ENCODE measurements at regions not wholly inside any gene's neighbourhood (a gene's known extent, or its start where the extent isn't known, plus 50 kb on each side); places are given as distances from the start of the nearest gene placed in this dataset.
A peak's percentile ranks its signal among the peaks of the same experiment; 100 is the strongest.

GRCh38 chr2:234606896-234607295 lies 110.0 kb upstream of the ARL4C start:
- Histone ChIP-seq H2AFZ (ENCODE audit: control insufficient read depth, low read length) (no peak overlapping the region), H3K9me1 (ENCODE audit: control insufficient read depth, extremely low read depth, insufficient read depth, low read length) (no peaks in the 10 kb centered on the region), H3K9ac (ENCODE audit: control insufficient read depth, extremely low read depth, insufficient read depth, low read length) (no peak overlapping the region), H3K9me3 (ENCODE audit: control insufficient read depth, low read depth, low read length) (no peaks in the 10 kb centered on the region), H3K27me3 (ENCODE audit: control insufficient read depth, extremely low read depth, insufficient read depth, low read length) (no peaks in the 10 kb centered on the region), H3K36me3 (ENCODE audit: control insufficient read depth in 2 of 2, extremely low read depth in 1 of 2, insufficient read depth in 2 of 2, low read length in 2 of 2) (no peaks in the 10 kb centered on the region), H3K79me2 (ENCODE audit: control insufficient read depth, insufficient read depth, low read length) (no peaks in the 10 kb centered on the region), H3K4me3 (ENCODE audit: control insufficient read depth in 2 of 3, extremely low read depth in 1 of 3, insufficient read depth in 2 of 3, low read depth in 1 of 3, low read length in 3 of 3) (no peak overlapping the region), H3K27ac (ENCODE audit: control insufficient read depth, insufficient read depth, low read length) (no peak overlapping the region), H3K4me2 (ENCODE audit: control insufficient read depth, extremely low read depth, insufficient read depth, low read depth, low read length) (no peak overlapping the region), H3K4me1 (ENCODE audit: control insufficient read depth, extremely low read depth, insufficient read depth, low read length) (no peaks in the 10 kb centered on the region), H4K20me1 (ENCODE audit: control insufficient read depth, extremely low read depth, insufficient read depth, low read length) (no peaks in the 10 kb centered on the region)
- DNase-seq (ENCODE audit: low read depth, low spot score), result no peak
- no peak for FAIRE-seq
- no peak for TF ChIP-seq EZH2 (IDR thresholded peaks at IDR 0.05; ENCODE audit: low read length)
- no peak for TF ChIP-seq CTCF (optimal IDR thresholded peaks at IDR 0.05 in 1 of 3, IDR thresholded peaks at IDR 0.05 in 1 of 3, conservative IDR thresholded peaks at IDR 0.05 in 1 of 3; ENCODE audit: extremely low read depth in 1 of 3, insufficient read depth in 2 of 3, low read length in 3 of 3)
- dilution Hi-C loops (cut with MboI; ENCODE audit: extremely low pct_ligation_motif_present, low sequenced_read_pairs), result no loop called here

GRCh38 chr2:234603619-234604018 lies 106.7 kb upstream of the ARL4C start:
- Histone ChIP-seq H3K36me3 (ENCODE audit: control insufficient read depth in 2 of 2, extremely low read depth in 1 of 2, insufficient read depth in 2 of 2, low read length in 2 of 2) (no peaks in the 10 kb centered on the region), H3K27me3 (ENCODE audit: control insufficient read depth, extremely low read depth, insufficient read depth, low read length) (no peaks in the 10 kb centered on the region), H3K27ac (ENCODE audit: control insufficient read depth, insufficient read depth, low read length) (no peak overlapping the region), H3K9me1 (ENCODE audit: control insufficient read depth, extremely low read depth, insufficient read depth, low read length) (no peaks in the 10 kb centered on the region), H2AFZ (ENCODE audit: control insufficient read depth, low read length) (no peak overlapping the region), H3K9ac (ENCODE audit: control insufficient read depth, extremely low read depth, insufficient read depth, low read length) (no peak overlapping the region), H3K4me1 (ENCODE audit: control insufficient read depth, extremely low read depth, insufficient read depth, low read length) (no peaks in the 10 kb centered on the region), H3K4me3 (ENCODE audit: control insufficient read depth in 2 of 3, extremely low read depth in 1 of 3, insufficient read depth in 2 of 3, low read depth in 1 of 3, low read length in 3 of 3) (no peak overlapping the region), H3K9me3 (ENCODE audit: control insufficient read depth, low read depth, low read length) (no peaks in the 10 kb centered on the region), H4K20me1 (ENCODE audit: control insufficient read depth, extremely low read depth, insufficient read depth, low read length) (no peaks in the 10 kb centered on the region), H3K4me2 (ENCODE audit: control insufficient read depth, extremely low read depth, insufficient read depth, low read depth, low read length) (no peak overlapping the region), H3K79me2 (ENCODE audit: control insufficient read depth, insufficient read depth, low read length) (no peaks in the 10 kb centered on the region)
- no peak for DNase-seq (ENCODE audit: low read depth, low spot score)
- no peak for TF ChIP-seq EZH2 (IDR thresholded peaks at IDR 0.05; ENCODE audit: low read length)
- peak in 1 of 3 experiments; percentile 8 for TF ChIP-seq CTCF (optimal IDR thresholded peaks at IDR 0.05 in 1 of 3, IDR thresholded peaks at IDR 0.05 in 1 of 3, conservative IDR thresholded peaks at IDR 0.05 in 1 of 3; ENCODE audit: extremely low read depth in 1 of 3, insufficient read depth in 2 of 3, low read length in 3 of 3)
- no peak for FAIRE-seq
- dilution Hi-C loops (cut with MboI; ENCODE audit: extremely low pct_ligation_motif_present, low sequenced_read_pairs), result no loop called here

Data from keratinocyte (primary cell).